Glutamatergic neuron (in vitro differentiated cells): ENCODE measurements at regions not wholly inside any gene's neighbourhood (a gene's known extent, or its start where the extent isn't known, plus 50 kb on each side); places are given as distances from the start of the nearest gene placed in this dataset.

ENCODE experiments used
- DNase-seq: peaks from one replicate; pipeline ENCODE4 v3.0.0; 2022
- H3K27ac Mint-ChIP-seq: one replicate; pipeline ENCODE4 v1.8.0; 2020; ENCODE audit warnings: mild to moderate bottlenecking, mixed read lengths, inconsistent platforms; ENCODE audit not compliant: unreplicated experiment
- H3K27me3 Mint-ChIP-seq: one replicate; pipeline ENCODE4 v1.8.0; 2020; ENCODE audit warnings: mild to moderate bottlenecking, moderate library complexity, mixed read lengths, inconsistent platforms; ENCODE audit not compliant: unreplicated experiment
- H3K36me3 Mint-ChIP-seq: one replicate; pipeline ENCODE4 v1.8.0; 2020; ENCODE audit warnings: mild to moderate bottlenecking, mixed read lengths, inconsistent platforms; ENCODE audit not compliant: unreplicated experiment
- H3K4me1 Mint-ChIP-seq: one replicate; pipeline ENCODE4 v1.8.0; 2020; ENCODE audit warnings: mild to moderate bottlenecking, low read depth, mixed read lengths, inconsistent platforms; ENCODE audit not compliant: unreplicated experiment
- H3K4me3 Mint-ChIP-seq: one replicate; pipeline ENCODE4 v1.8.0; 2020; ENCODE audit warnings: mild to moderate bottlenecking, mixed read lengths, inconsistent platforms; ENCODE audit not compliant: unreplicated experiment
- H3K9me3 Mint-ChIP-seq: one replicate; pipeline ENCODE4 v1.8.0; 2020; ENCODE audit warnings: mild to moderate bottlenecking, moderate library complexity, mixed read lengths, inconsistent platforms; ENCODE audit not compliant: unreplicated experiment
- CTCF ChIP-seq: fragments of 200-600 bp; sonication (generic); IDR thresholded peaks from one replicate; pipeline ENCODE4 v1.5.0; 2021; ENCODE audit not compliant: partially characterized antibody, unreplicated experiment

- Mint-ChIP-seq H3K27me3 (no peaks in the 10 kb centered on the region), H3K36me3 (no peaks in the 10 kb centered on the region), H3K4me3 (no peak overlapping the region), H3K9me3 (no peaks in the 10 kb centered on the region), H3K27ac (no peak overlapping the region), H3K4me1 (peaks cover 9% of the 10 kb centered on the region)
- no peak for TF ChIP-seq CTCF
- no peak for DNase-seq
Measured at GRCh38 chr6:149233056-149233715, 84.3 kb upstream of the TAB2 start.

- no peak for TF ChIP-seq CTCF
- DNase-seq = no peak
- Mint-ChIP-seq H3K27ac (no peak overlapping the region), H3K4me1 (no peaks in the 10 kb centered on the region), H3K4me3 (no peak overlapping the region), H3K36me3 (no peaks in the 10 kb centered on the region), H3K27me3 (no peaks in the 10 kb centered on the region), H3K9me3 (no peaks in the 10 kb centered on the region)
Measured at GRCh38 chr6:149234051-149234962, 83.2 kb upstream of the TAB2 start.

- H3K36me3 Mint-ChIP-seq = no peaks in the 10 kb centered on the region
- H3K27me3 Mint-ChIP-seq = no peaks in the 10 kb centered on the region
- no peaks in the 10 kb centered on the region for H3K9me3 Mint-ChIP-seq
- no peak overlapping the region for H3K27ac Mint-ChIP-seq
- H3K4me3 Mint-ChIP-seq = no peak overlapping the region
- TF ChIP-seq CTCF = no peak
- no peak for DNase-seq
- H3K4me1 Mint-ChIP-seq = no peaks in the 10 kb centered on the region
Measured at GRCh38 chr6:149235130-149235561, 82.4 kb upstream of the TAB2 start.

GRCh38 chr6:149236589-149236988, 80.9 kb upstream of the TAB2 start:
- no peaks in the 10 kb centered on the region for H3K36me3 Mint-ChIP-seq
- no peak for DNase-seq
- H3K4me3 Mint-ChIP-seq = no peak overlapping the region
- no peaks in the 10 kb centered on the region for H3K4me1 Mint-ChIP-seq
- no peaks in the 10 kb centered on the region for H3K27me3 Mint-ChIP-seq
- H3K9me3 Mint-ChIP-seq = no peaks in the 10 kb centered on the region
- H3K27ac Mint-ChIP-seq = no peak overlapping the region
- TF ChIP-seq CTCF = no peak

GRCh38 chr6:149237464-149237863, 80.0 kb upstream of the TAB2 start:
- Mint-ChIP-seq H3K4me3 (no peak overlapping the region), H3K27me3 (no peaks in the 10 kb centered on the region), H3K9me3 (no peaks in the 10 kb centered on the region), H3K4me1 (no peaks in the 10 kb centered on the region), H3K36me3 (no peaks in the 10 kb centered on the region), H3K27ac (no peak overlapping the region)
- DNase-seq = no peak
- no peak for TF ChIP-seq CTCF
